ENCODE measurements at regions not wholly inside any gene's neighbourhood (a gene's known extent, or its start where the extent isn't known, plus 50 kb on each side); places are given as distances from the start of the nearest gene placed in this dataset.

GRCh38 chr14:100669468-100669867, 57.2 kb upstream of the DLK1 start:
- TF ChIP-seq CTCF (IDR thresholded peaks at IDR 0.05; ENCODE audit: low read length): no peak
- TF ChIP-seq EZH2phosphoT487 (IDR thresholded peaks at IDR 0.05; ENCODE audit: low read length): no peak
